ENCODE measurements at regions not wholly inside any gene's neighbourhood (a gene's known extent, or its start where the extent isn't known, plus 50 kb on each side); places are given as distances from the start of the nearest gene placed in this dataset.

DNA sequence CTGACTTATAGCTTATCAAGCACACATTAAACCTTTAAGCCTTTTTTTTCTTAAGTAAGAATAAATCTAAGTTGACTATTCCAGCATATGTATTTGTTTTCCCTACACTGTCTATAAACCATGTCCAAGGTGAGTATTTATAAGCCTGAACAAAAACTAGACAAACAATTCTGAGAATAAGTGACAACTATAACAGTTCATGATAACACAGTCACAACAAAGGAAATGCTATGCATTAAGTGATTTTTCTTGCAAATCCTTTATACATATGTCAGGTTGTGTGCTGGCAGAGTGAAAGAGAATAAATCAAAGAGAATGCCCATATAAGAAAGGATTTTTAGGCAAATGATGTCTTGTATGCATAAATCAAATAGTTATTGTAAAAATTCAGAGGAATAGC is 408.8 kb upstream of the KIF2A start:
- TF ChIP-seq, protein P1, sequence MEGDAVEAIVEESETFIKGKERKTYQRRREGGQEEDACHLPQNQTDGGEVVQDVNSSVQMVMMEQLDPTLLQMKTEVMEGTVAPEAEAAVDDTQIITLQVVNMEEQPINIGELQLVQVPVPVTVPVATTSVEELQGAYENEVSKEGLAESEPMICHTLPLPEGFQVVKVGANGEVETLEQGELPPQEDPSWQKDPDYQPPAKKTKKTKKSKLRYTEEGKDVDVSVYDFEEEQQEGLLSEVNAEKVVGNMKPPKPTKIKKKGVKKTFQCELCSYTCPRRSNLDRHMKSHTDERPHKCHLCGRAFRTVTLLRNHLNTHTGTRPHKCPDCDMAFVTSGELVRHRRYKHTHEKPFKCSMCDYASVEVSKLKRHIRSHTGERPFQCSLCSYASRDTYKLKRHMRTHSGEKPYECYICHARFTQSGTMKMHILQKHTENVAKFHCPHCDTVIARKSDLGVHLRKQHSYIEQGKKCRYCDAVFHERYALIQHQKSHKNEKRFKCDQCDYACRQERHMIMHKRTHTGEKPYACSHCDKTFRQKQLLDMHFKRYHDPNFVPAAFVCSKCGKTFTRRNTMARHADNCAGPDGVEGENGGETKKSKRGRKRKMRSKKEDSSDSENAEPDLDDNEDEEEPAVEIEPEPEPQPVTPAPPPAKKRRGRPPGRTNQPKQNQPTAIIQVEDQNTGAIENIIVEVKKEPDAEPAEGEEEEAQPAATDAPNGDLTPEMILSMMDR (conservative IDR thresholded peaks at IDR 0.05): no peak
- no peak for TF ChIP-seq EZH2 (IDR thresholded peaks at IDR 0.05; ENCODE audit: low read depth)
